Endodermal cell (in vitro differentiated cells): ENCODE measurements at regions not wholly inside any gene's neighbourhood (a gene's known extent, or its start where the extent isn't known, plus 50 kb on each side); places are given as distances from the start of the nearest gene placed in this dataset.

Source experiments
- DNase-seq: peaks from one replicate; pipeline ENCODE4 v3.0.0-alpha.2; 2017
- H3K27ac ChIP-seq: 2 replicates; pipeline ENCODE4 v1.5.1; 2013; ENCODE audit warnings: mild to moderate bottlenecking, low read depth, low read length, moderate library complexity
- H3K27me3 ChIP-seq: 2 replicates; pipeline ENCODE4 v1.6.1; 2013; ENCODE audit warnings: mild to moderate bottlenecking, low read length, moderate library complexity; ENCODE audit not compliant: insufficient read depth, control insufficient read depth, poor library complexity, severe bottlenecking
- H3K36me3 ChIP-seq: 2 replicates; pipeline ENCODE4 v1.7.0; 2013; ENCODE audit warnings: mild to moderate bottlenecking, low read length, moderate library complexity; ENCODE audit not compliant: control insufficient read depth, insufficient read depth
- H3K4me1 ChIP-seq: one replicate; pipeline ENCODE4 v1.7.0; 2013; ENCODE audit warnings: low read length; ENCODE audit not compliant: control insufficient read depth, insufficient read depth
- H3K4me3 ChIP-seq: 2 replicates; pipeline ENCODE4 v1.5.1; 2013; ENCODE audit warnings: mild to moderate bottlenecking, low read length, moderate library complexity
- H3K9ac ChIP-seq: 2 replicates; pipeline ENCODE4 v1.6.1; 2013; ENCODE audit warnings: mild to moderate bottlenecking, low read length, moderate library complexity; ENCODE audit not compliant: poor library complexity, severe bottlenecking; ENCODE audit errors: extremely low read depth
- H3K9me3 ChIP-seq: 2 replicates; pipeline ENCODE4 v1.6.1; 2013; ENCODE audit warnings: mild to moderate bottlenecking, low read length, moderate library complexity; ENCODE audit not compliant: control insufficient read depth
- H3K27ac Mint-ChIP-seq: 2 replicates; pipeline ENCODE4 v1.8.0; 2020; ENCODE audit warnings: mixed read lengths
- H3K27me3 Mint-ChIP-seq: 2 replicates; pipeline ENCODE4 v1.8.0; 2021; ENCODE audit warnings: mild to moderate bottlenecking, mixed read lengths; ENCODE audit not compliant: insufficient read depth
- H3K36me3 Mint-ChIP-seq: 2 replicates; pipeline ENCODE4 v1.8.0; 2020; ENCODE audit warnings: low read depth, mixed read lengths
- H3K4me1 Mint-ChIP-seq: 2 replicates; pipeline ENCODE4 v1.8.0; 2020; ENCODE audit warnings: mixed read lengths
- H3K4me3 Mint-ChIP-seq: 2 replicates; pipeline ENCODE4 v1.8.0; 2020; ENCODE audit warnings: mild to moderate bottlenecking, moderate library complexity, mixed read lengths
- H3K9me3 Mint-ChIP-seq: 2 replicates; pipeline ENCODE4 v1.8.0; 2020; ENCODE audit warnings: mild to moderate bottlenecking, mixed read lengths
- CTCF ChIP-seq: fragments of 200-600 bp; sonication (generic); conservative IDR thresholded peaks from 2 replicates; pipeline ENCODE4 v1.5.0; 2021; ENCODE audit warnings: antibody characterized with exemption, mild to moderate bottlenecking
- WGBS, 2 experiments: methylation state at CpG; one replicate each; pipeline versions ENCODE4 v1.1.5 to v1.1.7; 2013; ENCODE audit warnings: missing lambda C conversion rate in 2 of 2, mixed read lengths in 1 of 2; ENCODE audit not compliant: insufficient coverage in 1 of 2, insufficient read length in 1 of 2; 5-methylcytosine and 5-hydroxymethylcytosine counted together

GRCh38 chr12:94795520-94795919, 145.2 kb upstream of the TMCC3 start:
- Histone ChIP-seq H3K27ac (no peak overlapping the region), H3K4me1 (no peaks in the 10 kb centered on the region), H3K27me3 (peaks cover 6% of the 10 kb centered on the region), H3K9me3 (no peaks in the 10 kb centered on the region), H3K4me3 (no peak overlapping the region), H3K36me3 (no peaks in the 10 kb centered on the region), H3K9ac (no peak overlapping the region)
- Mint-ChIP-seq H3K4me1 (peaks cover 4% of the 10 kb centered on the region), H3K27me3 (peaks cover 2% of the 10 kb centered on the region), H3K4me3 (no peak overlapping the region), H3K36me3 (no peaks in the 10 kb centered on the region), H3K27ac (no peak overlapping the region), H3K9me3 (no peaks in the 10 kb centered on the region)
- TF ChIP-seq CTCF, result peak; percentile 22
- peak; percentile 81 for DNase-seq
- WGBS, 2 experiments, result 74 to 78% methylated on average over 5 to 9 of the region's 9 CpGs

GRCh38 chr12:94795044-94795443, 144.7 kb upstream of the TMCC3 start:
- H3K27ac ChIP-seq, result no peak overlapping the region
- WGBS, 2 experiments, result 82 to 92% methylated on average over 2 to 3 of the region's 4 CpGs
- H3K36me3 Mint-ChIP-seq, result no peaks in the 10 kb centered on the region

GRCh38 chr12:94793191-94793595, 142.8 kb upstream of the TMCC3 start:
- H3K27me3 ChIP-seq, result peaks cover 3% of the 10 kb centered on the region
- H3K9me3 Mint-ChIP-seq, result no peaks in the 10 kb centered on the region
- H3K4me3 ChIP-seq, result no peak overlapping the region
- no peaks in the 10 kb centered on the region for H3K9me3 ChIP-seq
- TF ChIP-seq CTCF, result no peak
- H3K4me1 Mint-ChIP-seq, result peaks cover 4% of the 10 kb centered on the region
- WGBS, 2 experiments, result 64 to 78% methylated on average over 5 to 9 of the region's 10 CpGs
- no peaks in the 10 kb centered on the region for H3K36me3 Mint-ChIP-seq
- peak; percentile 74 for DNase-seq
- no peak overlapping the region for H3K27ac ChIP-seq
- H3K4me1 ChIP-seq, result no peaks in the 10 kb centered on the region
- H3K9ac ChIP-seq, result no peak overlapping the region
- H3K27me3 Mint-ChIP-seq, result no peaks in the 10 kb centered on the region
- no peak overlapping the region for H3K4me3 Mint-ChIP-seq
- no peaks in the 10 kb centered on the region for H3K36me3 ChIP-seq
- H3K27ac Mint-ChIP-seq, result no peak overlapping the region

More at GRCh38 chr12:94795044-94795443, 144.7 kb upstream of the TMCC3 start:
- Histone ChIP-seq H3K9ac (no peak overlapping the region), H3K4me1 (no peaks in the 10 kb centered on the region), H3K36me3 (no peaks in the 10 kb centered on the region), H3K4me3 (no peak overlapping the region), H3K27me3 (peaks cover 6% of the 10 kb centered on the region), H3K9me3 (no peaks in the 10 kb centered on the region)
- Mint-ChIP-seq H3K4me3 (no peak overlapping the region), H3K9me3 (no peaks in the 10 kb centered on the region), H3K4me1 (peaks cover 4% of the 10 kb centered on the region), H3K27me3 (peaks cover 2% of the 10 kb centered on the region), H3K27ac (no peak overlapping the region)
- DNase-seq, result no peak
- TF ChIP-seq CTCF, result no peak
